Activated CD8-positive, alpha-beta memory T cell treated with anti-CD3 and anti-CD28 coated beads for 36 hours (primary cell): ENCODE measurements at regions not wholly inside any gene's neighbourhood (a gene's known extent, or its start where the extent isn't known, plus 50 kb on each side); places are given as distances from the start of the nearest gene placed in this dataset.

Experiments used
- CTCF ChIA-PET: fragments of 350-600 bp; sonication (Branson Sonifier 250); formaldehyde crosslinking; loops from one replicate; lab custom pipeline; 2021; ENCODE audit warnings: antibody characterized with exemption; lab: Charles Lee
- POLR2A ChIA-PET: fragments of 350-600 bp; sonication (Branson Sonifier 250); formaldehyde crosslinking; loops from one replicate; lab custom pipeline; 2021; ENCODE audit warnings: antibody characterized with exemption; lab: Charles Lee

- CTCF ChIA-PET, result no interaction called here
- POLR2A ChIA-PET, result no interaction called here
Measured at GRCh38 chr3:188083011-188083410, 70.9 kb upstream of the LPP start.

DNA sequence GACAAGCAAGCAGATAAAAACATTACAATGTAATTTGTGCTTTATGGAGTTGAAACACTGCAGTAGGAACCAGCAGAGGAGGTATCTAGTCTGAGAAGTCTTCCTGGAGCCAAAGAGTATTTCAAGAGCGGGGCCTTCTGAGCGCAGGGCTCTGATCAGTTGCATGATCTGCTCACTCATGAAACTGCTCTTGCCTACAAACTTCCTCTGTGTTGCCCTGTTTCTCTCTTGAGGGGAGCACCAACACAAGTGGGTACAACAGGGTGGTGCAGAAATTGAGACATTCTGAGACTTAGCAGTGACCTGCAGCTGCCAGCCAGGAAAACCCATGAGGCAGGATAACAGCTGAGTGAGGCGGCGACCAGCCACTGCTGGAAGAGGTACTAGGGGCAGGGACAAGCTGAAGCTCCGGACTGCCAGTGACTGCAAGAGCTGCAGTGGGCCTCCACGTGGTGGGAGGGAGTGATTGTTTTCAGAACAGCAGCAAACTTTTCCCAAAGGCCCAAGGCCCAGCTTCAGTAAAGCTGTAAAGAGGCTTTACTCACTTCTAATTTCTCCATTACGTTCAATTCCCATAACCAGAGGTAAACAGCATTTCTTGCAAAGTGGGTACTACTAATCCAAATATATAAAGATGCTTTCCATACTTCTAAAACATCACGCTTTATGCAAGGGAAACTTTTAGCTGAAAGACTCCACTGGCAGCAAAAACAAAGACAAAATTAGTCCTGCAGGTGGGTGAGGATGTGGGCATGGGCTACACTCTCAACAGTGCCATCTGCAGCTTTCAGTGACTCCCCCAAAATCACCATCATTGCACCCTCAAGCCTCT, 69.0 kb upstream of the LPP start:
- ChIA-PET POLR2A (no interaction called here), CTCF (no interaction called here)

DNA sequence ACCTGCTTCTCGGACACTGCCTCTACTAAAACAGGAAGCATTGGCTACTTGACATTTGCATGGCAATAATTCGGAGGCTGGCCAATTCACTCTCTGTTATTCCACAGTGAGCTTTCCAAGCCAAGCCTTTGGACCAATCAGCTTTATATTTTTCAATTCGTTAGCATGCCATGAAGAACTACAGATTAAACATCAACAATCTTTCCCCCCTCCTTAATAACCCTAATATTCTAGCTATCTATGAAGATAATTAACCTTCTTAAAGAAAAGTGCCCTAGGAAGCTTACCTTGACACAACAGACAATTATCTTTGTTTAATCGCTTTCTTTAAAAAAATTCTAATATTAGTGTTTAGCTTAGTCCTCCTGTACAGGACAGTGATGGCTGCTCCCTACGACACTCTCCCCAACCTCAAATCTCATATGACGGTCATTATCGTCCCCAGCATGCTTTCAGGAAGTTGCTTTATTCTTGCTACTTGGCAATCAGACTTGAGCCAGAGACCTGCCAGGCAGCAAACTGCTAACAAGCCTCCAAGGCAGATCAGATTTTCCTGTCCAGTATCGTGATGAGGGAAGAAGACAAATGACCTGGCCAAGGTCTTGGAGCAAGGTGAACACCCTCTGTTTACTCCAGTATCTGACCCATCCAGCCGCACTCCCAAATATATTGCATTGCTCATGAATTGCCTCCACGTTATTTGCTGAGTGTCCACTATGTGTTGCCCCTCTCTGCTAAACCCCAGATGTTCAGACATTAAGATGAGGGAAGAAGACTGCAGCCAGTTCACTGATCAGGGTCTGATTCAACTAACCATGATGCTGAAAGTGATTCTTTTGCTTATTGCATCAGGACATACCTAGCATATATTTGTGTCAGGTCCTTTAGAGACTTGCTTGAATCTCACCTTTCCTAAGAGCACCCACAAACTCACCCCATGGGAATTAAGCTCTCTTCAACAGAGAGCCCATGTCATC, 68.1 kb upstream of the LPP start:
- POLR2A ChIA-PET, result no interaction called here
- CTCF ChIA-PET, result no interaction called here

- POLR2A ChIA-PET, result no interaction called here
- CTCF ChIA-PET, result no interaction called here
Measured at GRCh38 chr3:188088948-188089685, 64.8 kb upstream of the LPP start.

DNA sequence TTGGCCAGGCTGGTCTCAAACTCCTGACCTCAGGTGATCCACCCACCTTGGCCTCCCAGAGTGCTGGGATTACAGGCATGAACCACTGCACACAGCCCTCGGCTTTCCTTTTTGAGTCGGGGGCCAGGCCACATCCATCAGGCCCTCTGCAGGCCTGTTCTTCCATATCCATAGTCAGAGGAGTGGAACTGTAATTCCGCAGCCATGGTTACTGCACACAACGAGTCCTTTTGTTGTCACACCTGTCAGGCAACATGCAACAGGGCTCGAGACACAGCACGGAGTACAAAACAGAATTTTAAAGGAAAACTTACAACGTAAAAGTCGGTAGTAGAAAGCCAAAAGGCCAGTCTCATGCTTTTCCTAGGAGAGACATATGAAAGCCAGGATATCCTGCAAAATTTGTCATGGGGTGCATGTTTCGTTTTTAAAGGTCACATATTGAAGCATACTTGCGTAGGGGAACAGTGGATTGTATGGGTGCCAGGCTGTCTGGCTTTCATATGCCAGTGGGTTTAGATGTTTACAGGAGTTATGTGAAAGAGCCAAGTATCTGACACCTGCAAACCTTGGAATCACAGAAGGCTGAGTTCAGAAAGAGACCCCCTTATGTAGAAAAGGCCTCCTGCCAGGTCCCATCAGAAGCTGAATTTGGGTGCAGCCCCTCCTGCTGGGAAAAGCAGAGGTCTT, 63.2 kb upstream of the LPP start:
- CTCF ChIA-PET, result no interaction called here
- POLR2A ChIA-PET, result no interaction called here

DNA sequence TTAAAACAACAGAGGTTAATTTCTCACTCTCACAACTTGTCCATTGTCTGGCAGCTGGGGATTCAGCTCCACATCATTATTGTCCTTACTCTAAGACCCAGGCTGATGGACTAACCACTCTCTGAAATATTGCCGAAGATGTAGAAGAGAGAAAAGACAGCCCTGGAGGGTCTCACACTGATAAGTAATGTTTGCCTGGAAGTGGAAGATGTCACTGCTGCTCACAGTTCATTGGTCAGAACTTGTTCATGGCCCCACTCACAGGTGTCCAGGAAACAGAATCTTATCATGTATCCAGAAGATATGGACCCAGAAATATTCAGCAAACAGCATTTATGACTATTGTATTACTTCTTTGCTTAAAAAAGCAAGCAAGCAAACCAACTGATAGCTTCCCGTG, 62.2 kb upstream of the LPP start:
- POLR2A ChIA-PET, result no interaction called here

GRCh38 chr3:188092648-188093047, 61.3 kb upstream of the LPP start:
- CTCF ChIA-PET, result no interaction called here
- POLR2A ChIA-PET, result no interaction called here

More for the DNA sequence above, 62.2 kb upstream of the LPP start:
- CTCF ChIA-PET, result no interaction called here

DNA sequence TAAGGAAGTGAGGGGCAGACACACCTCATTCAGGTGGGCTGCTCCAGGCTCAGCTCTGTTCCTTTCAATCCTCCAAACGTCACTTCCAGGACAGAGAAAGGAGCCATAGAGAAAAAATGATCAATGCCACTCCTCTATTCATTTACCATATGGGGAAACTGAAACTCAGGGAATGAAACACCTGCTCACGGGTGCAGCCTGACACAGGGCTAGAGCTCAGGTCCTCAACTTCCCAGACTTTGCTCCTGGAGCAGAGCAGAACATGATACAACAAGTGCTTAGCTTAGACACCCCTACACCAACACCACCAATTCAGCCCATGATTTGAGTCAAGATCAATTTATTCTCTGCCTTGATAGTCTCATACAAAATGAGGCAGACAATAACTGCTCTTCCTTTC, 58.5 kb upstream of the LPP start:
- ChIA-PET POLR2A (no interaction called here), CTCF (no interaction called here)

GRCh38 chr3:188097791-188098190, 56.2 kb upstream of the LPP start:
- CTCF ChIA-PET, result no interaction called here
- POLR2A ChIA-PET, result no interaction called here

- POLR2A ChIA-PET, result no interaction called here
Measured at GRCh38 chr3:188099907-188100306, 54.0 kb upstream of the LPP start.

DNA sequence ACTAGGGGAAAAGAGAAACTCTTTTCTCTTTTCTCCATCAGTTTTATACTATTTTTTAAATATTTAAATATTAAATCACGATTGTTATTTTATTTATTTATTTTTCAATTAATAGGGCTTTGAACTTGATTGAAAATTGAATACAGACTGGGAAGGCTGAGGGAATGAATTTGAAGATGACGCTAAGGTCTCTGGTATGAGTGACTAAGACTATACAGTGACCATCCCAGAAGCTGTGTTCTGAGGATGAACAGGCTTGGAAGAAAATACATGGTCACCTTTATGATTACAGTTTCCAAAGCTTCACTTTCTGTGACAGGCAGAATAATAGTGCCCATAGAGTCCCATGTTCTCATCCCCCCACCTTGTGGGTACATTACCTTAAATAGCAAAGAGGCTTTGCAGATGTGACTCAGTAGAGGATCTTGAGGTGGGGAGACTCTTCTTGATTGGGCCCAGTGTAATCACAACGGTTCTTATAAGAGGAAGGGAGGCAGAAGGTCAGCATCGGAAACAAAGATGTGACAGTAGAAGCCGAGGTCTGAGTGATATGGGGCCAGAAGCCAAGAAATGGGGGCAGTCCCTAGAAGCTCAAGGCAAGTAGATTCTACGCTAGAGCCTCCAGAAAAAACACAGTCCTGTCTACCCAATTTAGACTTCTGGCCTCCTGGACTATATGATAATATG, 51.0 kb upstream of the LPP start:
- ChIA-PET POLR2A (no interaction called here), CTCF (interaction anchor here (1.2 kb wide), 1 partner anchor 363 kb away, joined by 3 read pairs; no protein-coding TSS in a partner anchor)

More at GRCh38 chr3:188099907-188100306, 54.0 kb upstream of the LPP start:
- CTCF ChIA-PET, result no interaction called here

- ChIA-PET CTCF (interaction anchor here (1.2 kb wide), 1 partner anchor 364 kb away, joined by 3 read pairs; no protein-coding TSS in a partner anchor), POLR2A (no interaction called here)
Measured at GRCh38 chr3:188104050-188104449, 49.9 kb upstream of the LPP start.
